Testis (tissue), 2 donors: ENCODE measurements at regions not wholly inside any gene's neighbourhood (a gene's known extent, or its start where the extent isn't known, plus 50 kb on each side); places are given as distances from the start of the nearest gene placed in this dataset.

Experiments
- DNase-seq: peaks from one replicate; pipeline ENCODE4 v3.0.0-alpha.2; 2019
- H3K27ac ChIP-seq, 2 donors: fragments of 200-600 bp; sonication (generic); one replicate each; pipeline ENCODE4 v1.5.1; 2019
- H3K27me3 ChIP-seq: fragments of 200-600 bp; sonication (generic); one replicate; pipeline ENCODE4 v1.5.1; 2019
- H3K36me3 ChIP-seq: fragments of 200-600 bp; sonication (generic); one replicate; pipeline ENCODE4 v1.5.1; 2017; ENCODE audit warnings: low read depth; ENCODE audit errors: missing control alignments
- H3K4me1 ChIP-seq: fragments of 200-600 bp; sonication (generic); one replicate; pipeline ENCODE4 v1.5.1; 2019
- H3K4me3 ChIP-seq, 2 donors: fragments of 200-600 bp; sonication (generic); one replicate each; pipeline ENCODE4 v1.5.1; 2017 to 2019
- H3K9me3 ChIP-seq: fragments of 200-600 bp; sonication (generic); one replicate; pipeline ENCODE4 v1.5.1; 2017
- CTCF ChIP-seq, 3 experiments: fragments of 450-650 bp in 2 of 3; fragments of 200-600 bp in 1 of 3; sonication (generic) in 1 of 3; IDR thresholded peaks; one replicate each; pipeline ENCODE4 v1.5.1; 2016 to 2019; ENCODE audit warnings: antibody characterized with exemption in 3 of 3, mild to moderate bottlenecking in 2 of 3, moderate library complexity in 1 of 3
- POLR2A ChIP-seq: fragments of 450-650 bp; IDR thresholded peaks from one replicate; pipeline ENCODE4 v1.6.1; 2017; ENCODE audit warnings: antibody characterized with exemption, mild to moderate bottlenecking, moderate library complexity
- WGBS, 2 donors: methylation state at CpG; one replicate each; pipeline ENCODE4 v1.1.5; 2018; 5-methylcytosine and 5-hydroxymethylcytosine counted together
- intact Hi-C: fragments of 100-400 bp; cut with DNase I; formaldehyde crosslinking; loops from one replicate; pipeline ENCODE4 v1.15.1; 2023; ENCODE audit warnings: low total_unique reads

GRCh38 chr4:112840061-112840460 is 203.1 kb downstream of the LARP7 start:
- intact Hi-C loops: no loop called here
- no peaks in the 10 kb centered on the region for H3K9me3 ChIP-seq
- TF ChIP-seq POLR2A: no peak
- no peak for TF ChIP-seq CTCF (IDR thresholded peaks at IDR 0.05)
- no peak overlapping the region for H3K27ac ChIP-seq
- no peak overlapping the region for H3K4me3 ChIP-seq
- H3K4me1 ChIP-seq: no peaks in the 10 kb centered on the region
- DNase-seq: no peak
- no peaks in the 10 kb centered on the region for H3K27me3 ChIP-seq
- no peaks in the 10 kb centered on the region for H3K36me3 ChIP-seq

- Histone ChIP-seq H3K36me3 (no peaks in the 10 kb centered on the region), H3K27me3 (no peaks in the 10 kb centered on the region), H3K4me1 (no peaks in the 10 kb centered on the region), H3K9me3 (no peaks in the 10 kb centered on the region), H3K27ac (no peak overlapping the region), H3K4me3 (no peak overlapping the region)
- intact Hi-C loops: no loop called here
- no peak for DNase-seq
- 91 to 94% methylated on average over 1 of the region's 1 CpG for whole genome bisulfite sequencing, 2 donors
- TF ChIP-seq CTCF (IDR thresholded peaks at IDR 0.05): no peak
- TF ChIP-seq POLR2A: no peak
These were observed 203.7 kb downstream of the LARP7 start for GRCh38 chr4:112840619-112841018.

- H3K27me3 ChIP-seq: no peaks in the 10 kb centered on the region
- H3K36me3 ChIP-seq: no peaks in the 10 kb centered on the region
- TF ChIP-seq POLR2A: no peak
- TF ChIP-seq CTCF (IDR thresholded peaks at IDR 0.05): no peak
- no peak overlapping the region for H3K27ac ChIP-seq
- DNase-seq: no peak
- intact Hi-C loops: no loop called here
- 83 to 92% methylated on average over 9 to 10 of the region's 10 CpGs for WGBS, 2 donors
- no peaks in the 10 kb centered on the region for H3K4me1 ChIP-seq
- H3K4me3 ChIP-seq: no peak overlapping the region
- no peaks in the 10 kb centered on the region for H3K9me3 ChIP-seq
These were observed 205.6 kb downstream of the LARP7 start for GRCh38 chr4:112842513-112842912.

- Histone ChIP-seq H3K27me3 (no peaks in the 10 kb centered on the region), H3K4me1 (no peaks in the 10 kb centered on the region), H3K36me3 (no peaks in the 10 kb centered on the region), H3K27ac (no peak overlapping the region), H3K9me3 (no peaks in the 10 kb centered on the region), H3K4me3 (no peak overlapping the region)
- DNase-seq: no peak
- intact Hi-C loops: no loop called here
- TF ChIP-seq CTCF (IDR thresholded peaks at IDR 0.05) (no peak), POLR2A (no peak)
- 84 to 88% methylated on average over 3 of the region's 3 CpGs for WGBS, 2 donors
These were observed 204.1 kb upstream of the ANK2 start for GRCh38 chr4:112845386-112845785.

GRCh38 chr4:112847045-112847444 is 202.4 kb upstream of the ANK2 start:
- no peaks in the 10 kb centered on the region for H3K27me3 ChIP-seq
- no peak overlapping the region for H3K27ac ChIP-seq
- H3K36me3 ChIP-seq: no peaks in the 10 kb centered on the region
- H3K9me3 ChIP-seq: no peaks in the 10 kb centered on the region
- TF ChIP-seq CTCF (IDR thresholded peaks at IDR 0.05) (no peak), POLR2A (no peak)
- intact Hi-C loops: no loop called here
- H3K4me3 ChIP-seq: no peak overlapping the region
- H3K4me1 ChIP-seq: no peaks in the 10 kb centered on the region
- DNase-seq: no peak
- WGBS, 2 donors: 85 to 94% methylated on average over 4 of the region's 4 CpGs
